Ovary (tissue), 7 donors: ENCODE measurements at regions not wholly inside any gene's neighbourhood (a gene's known extent, or its start where the extent isn't known, plus 50 kb on each side); places are given as distances from the start of the nearest gene placed in this dataset.

ENCODE experiments used
- DNase-seq, 5 donors: peaks; one replicate each; pipeline ENCODE4 v3.0.0-alpha.2; 2019 to 2020
- H3K27ac ChIP-seq, 2 donors: fragments of 200-600 bp; one replicate each; pipeline versions ENCODE4 v1.5.1 to v1.8.0; 2019 to 2022
- H3K27me3 ChIP-seq: fragments of 200-600 bp; one replicate; pipeline ENCODE4 v1.8.0; 2022
- H3K36me3 ChIP-seq: fragments of 200-600 bp; sonication (generic); one replicate; pipeline ENCODE4 v1.5.1; 2019
- H3K4me1 ChIP-seq: one replicate; pipeline ENCODE4 v1.8.1; 2013; ENCODE audit warnings: mild to moderate bottlenecking, moderate library complexity; ENCODE audit not compliant: insufficient read depth
- H3K4me3 ChIP-seq: fragments of 200-600 bp; sonication (generic); one replicate; pipeline ENCODE4 v1.5.1; 2017
- H3K9me3 ChIP-seq, 2 donors: fragments of 200-600 bp in 1 of 2; sonication (generic) in 1 of 2; one replicate each; pipeline versions ENCODE4 v1.5.1 to v1.8.1; 2013 to 2019; ENCODE audit warnings: mild to moderate bottlenecking in 1 of 2, moderate library complexity in 1 of 2
- EP300 ChIP-seq: sonication (generic); formaldehyde crosslinking; IDR thresholded peaks from one replicate; pipeline ENCODE4 v1.6.1; 2017; ENCODE audit warnings: antibody characterized with exemption
- POLR2A ChIP-seq: fragments of 450-650 bp; IDR thresholded peaks from one replicate; pipeline ENCODE4 v1.6.1; 2017; ENCODE audit warnings: antibody characterized with exemption, mild to moderate bottlenecking, moderate library complexity
- WGBS, 3 donors: extraction: QIAGEN DNeasy Blood & Tissue Kit in 1 of 3; methylation state at CpG; one replicate each; pipeline versions ENCODE4 v1.1.5 to v1.1.7; 2013 to 2017; 5-methylcytosine and 5-hydroxymethylcytosine counted together
- intact Hi-C, 4 donors: fragments of 100-400 bp; cut with DNase I; formaldehyde crosslinking; loops; one replicate each; pipeline versions ENCODE4 v1.11.0 to v1.15.1; 2022 to 2023
- TF ChIP-seq, protein P1 (sequence below), 3 donors: fragments of 450-650 bp in 2 of 3; fragments of 200-600 bp in 1 of 3; IDR thresholded peaks; one replicate each; pipeline versions ENCODE4 v1.5.1 to v1.8.0; 2016 to 2022; ENCODE audit warnings: antibody characterized with exemption in 3 of 3, mild to moderate bottlenecking in 1 of 3
- donor health status: DM: no; HTN: no; CAD: no; lungs with moderate emphysema.
- donor health status: DM: no; HTN: no; CAD: no.
- donor health status: Bipolar disorder and iron deficiency.
- donor health status: DM: no; HTN: no; CAD: no.
- donor health status: DM: yes; HTN: yes; CAD: no.

- 87 to 88% (median 87%) methylated on average over 6 of the region's 6 CpGs for WGBS, 3 donors
Observed at GRCh38 chr18:29104671-29105070, 927.7 kb upstream of the CDH2 start.

DNA sequence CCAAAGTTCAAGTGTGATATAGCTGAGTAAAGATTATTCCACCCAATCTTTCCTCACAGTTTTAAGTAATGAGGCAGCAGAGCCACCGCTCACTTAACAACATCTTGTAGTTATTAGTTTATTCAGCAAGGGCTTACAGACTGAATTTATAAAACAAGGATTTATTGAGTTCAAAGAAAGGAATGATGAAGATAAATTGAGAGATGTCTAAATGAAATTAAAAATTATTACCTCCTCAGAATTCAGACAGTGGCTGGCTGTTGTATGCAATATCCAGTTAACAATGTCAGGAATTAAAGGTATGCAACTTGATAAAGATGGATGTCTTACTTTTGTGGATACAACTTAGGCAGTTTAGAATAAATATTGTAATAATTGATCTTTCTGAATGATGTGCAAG is 927.3 kb upstream of the CDH2 start:
- intact Hi-C loops, result no loop called here
- 74 to 88% (median 82%) methylated on average over 1 of the region's 1 CpG for WGBS, 3 donors
- Histone ChIP-seq H3K27me3 (no peaks in the 10 kb centered on the region), H3K36me3 (no peaks in the 10 kb centered on the region), H3K4me1 (no peaks in the 10 kb centered on the region), H3K4me3 (no peak overlapping the region), H3K9me3 (no peaks in the 10 kb centered on the region), H3K27ac (no peak overlapping the region)
- DNase-seq, result no peak
- TF ChIP-seq EP300, result no peak
- TF ChIP-seq, protein P1, sequence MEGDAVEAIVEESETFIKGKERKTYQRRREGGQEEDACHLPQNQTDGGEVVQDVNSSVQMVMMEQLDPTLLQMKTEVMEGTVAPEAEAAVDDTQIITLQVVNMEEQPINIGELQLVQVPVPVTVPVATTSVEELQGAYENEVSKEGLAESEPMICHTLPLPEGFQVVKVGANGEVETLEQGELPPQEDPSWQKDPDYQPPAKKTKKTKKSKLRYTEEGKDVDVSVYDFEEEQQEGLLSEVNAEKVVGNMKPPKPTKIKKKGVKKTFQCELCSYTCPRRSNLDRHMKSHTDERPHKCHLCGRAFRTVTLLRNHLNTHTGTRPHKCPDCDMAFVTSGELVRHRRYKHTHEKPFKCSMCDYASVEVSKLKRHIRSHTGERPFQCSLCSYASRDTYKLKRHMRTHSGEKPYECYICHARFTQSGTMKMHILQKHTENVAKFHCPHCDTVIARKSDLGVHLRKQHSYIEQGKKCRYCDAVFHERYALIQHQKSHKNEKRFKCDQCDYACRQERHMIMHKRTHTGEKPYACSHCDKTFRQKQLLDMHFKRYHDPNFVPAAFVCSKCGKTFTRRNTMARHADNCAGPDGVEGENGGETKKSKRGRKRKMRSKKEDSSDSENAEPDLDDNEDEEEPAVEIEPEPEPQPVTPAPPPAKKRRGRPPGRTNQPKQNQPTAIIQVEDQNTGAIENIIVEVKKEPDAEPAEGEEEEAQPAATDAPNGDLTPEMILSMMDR (IDR thresholded peaks at IDR 0.05), result no peak
- no peak for TF ChIP-seq POLR2A

More at GRCh38 chr18:29104671-29105070, 927.7 kb upstream of the CDH2 start:
- Histone ChIP-seq H3K4me1 (no peaks in the 10 kb centered on the region), H3K36me3 (no peaks in the 10 kb centered on the region), H3K27ac (no peak overlapping the region), H3K9me3 (no peaks in the 10 kb centered on the region), H3K27me3 (no peaks in the 10 kb centered on the region), H3K4me3 (no peak overlapping the region)
- DNase-seq, result no peak
- intact Hi-C loops, result no loop called here
- no peak for TF ChIP-seq POLR2A
- TF ChIP-seq, protein P1 (IDR thresholded peaks at IDR 0.05), result no peak
- no peak for TF ChIP-seq EP300

- Histone ChIP-seq H3K27me3 (no peaks in the 10 kb centered on the region), H3K9me3 (no peaks in the 10 kb centered on the region), H3K4me1 (no peaks in the 10 kb centered on the region), H3K27ac (no peak overlapping the region), H3K4me3 (no peak overlapping the region), H3K36me3 (no peaks in the 10 kb centered on the region)
- TF ChIP-seq POLR2A (no peak), EP300 (no peak)
- TF ChIP-seq, protein P1 (IDR thresholded peaks at IDR 0.05), result no peak
- no peak for DNase-seq
- 71 to 89% (median 73%) methylated on average over 8 of the region's 8 CpGs for WGBS, 3 donors
- intact Hi-C loops, result no loop called here
Observed at GRCh38 chr18:29096079-29096770, 919.3 kb upstream of the CDH2 start.

DNA sequence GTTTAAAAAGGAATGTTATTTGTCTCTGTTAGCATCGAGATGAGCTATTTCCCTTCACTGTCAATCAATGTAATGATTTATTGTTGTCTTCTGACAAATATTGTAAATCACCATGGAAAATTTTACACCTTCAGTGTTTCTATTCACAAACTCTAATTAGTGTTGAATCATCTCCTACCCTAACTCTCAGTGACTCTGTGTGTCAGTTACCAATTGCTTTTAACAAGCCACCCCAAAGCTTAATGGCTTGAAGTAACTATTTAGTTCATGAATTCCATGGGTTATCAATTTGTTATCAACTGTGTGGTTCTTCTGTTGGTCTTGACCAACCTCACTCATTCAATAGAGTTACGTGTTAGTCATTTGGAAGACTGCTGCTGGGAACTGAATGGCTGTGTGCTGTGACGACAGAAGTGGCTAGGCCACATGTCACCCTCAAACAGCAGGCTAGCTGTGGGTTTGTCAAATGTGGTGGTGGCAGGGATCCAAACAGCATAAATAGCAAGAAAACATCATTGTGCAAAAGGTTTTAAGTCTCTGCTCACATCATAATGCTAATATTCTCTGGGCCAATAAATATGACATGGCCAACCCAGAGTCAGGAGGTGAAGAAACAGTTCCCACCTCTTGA is 910.8 kb upstream of the CDH2 start:
- TF ChIP-seq POLR2A, result no peak
- no peak for TF ChIP-seq EP300
- TF ChIP-seq, protein P1 (IDR thresholded peaks at IDR 0.05), result no peak
- H3K27ac ChIP-seq, result no peak overlapping the region
- intact Hi-C loops, result no loop called here
- no peak overlapping the region for H3K4me3 ChIP-seq
- H3K27me3 ChIP-seq, result no peaks in the 10 kb centered on the region
- no peaks in the 10 kb centered on the region for H3K36me3 ChIP-seq
- no peaks in the 10 kb centered on the region for H3K4me1 ChIP-seq
- 93 to 96% (median 94%) methylated on average over 3 of the region's 3 CpGs for WGBS, 3 donors
- no peaks in the 10 kb centered on the region for H3K9me3 ChIP-seq
- DNase-seq, result no peak
